GM21717 (cell line): ENCODE measurements at regions not wholly inside any gene's neighbourhood (a gene's known extent, or its start where the extent isn't known, plus 50 kb on each side); places are given as distances from the start of the nearest gene placed in this dataset.
A peak's percentile ranks its signal among the peaks of the same experiment; 100 is the strongest.

Experiments
- ATAC-seq: cut with Tn5 transposase; IDR thresholded peaks from one replicate; pipeline ENCODE4 v1.9.1; 2021; ENCODE audit warnings: mild to moderate bottlenecking, moderate library complexity; ENCODE audit not compliant: unreplicated experiment

GRCh38 chr17:72421128-72422092 lies 300.6 kb downstream of the SOX9 start:
- peak; percentile 60 for ATAC-seq

DNA sequence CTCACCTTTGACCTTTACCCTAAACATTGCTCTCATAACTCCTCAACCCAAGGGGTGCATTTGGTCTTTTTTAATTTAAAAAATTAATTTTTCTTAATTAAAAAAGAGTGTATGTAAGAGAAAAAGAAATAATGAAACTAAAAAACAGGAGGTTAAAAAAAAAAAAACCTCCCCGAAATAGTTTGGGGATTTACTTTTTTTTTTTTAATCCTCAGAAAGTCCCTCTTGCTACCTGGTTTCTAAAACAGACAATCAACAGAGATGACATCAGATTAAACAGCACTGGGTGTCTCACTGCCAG lies 301.3 kb downstream of the SOX9 start:
- ATAC-seq: no peak

DNA sequence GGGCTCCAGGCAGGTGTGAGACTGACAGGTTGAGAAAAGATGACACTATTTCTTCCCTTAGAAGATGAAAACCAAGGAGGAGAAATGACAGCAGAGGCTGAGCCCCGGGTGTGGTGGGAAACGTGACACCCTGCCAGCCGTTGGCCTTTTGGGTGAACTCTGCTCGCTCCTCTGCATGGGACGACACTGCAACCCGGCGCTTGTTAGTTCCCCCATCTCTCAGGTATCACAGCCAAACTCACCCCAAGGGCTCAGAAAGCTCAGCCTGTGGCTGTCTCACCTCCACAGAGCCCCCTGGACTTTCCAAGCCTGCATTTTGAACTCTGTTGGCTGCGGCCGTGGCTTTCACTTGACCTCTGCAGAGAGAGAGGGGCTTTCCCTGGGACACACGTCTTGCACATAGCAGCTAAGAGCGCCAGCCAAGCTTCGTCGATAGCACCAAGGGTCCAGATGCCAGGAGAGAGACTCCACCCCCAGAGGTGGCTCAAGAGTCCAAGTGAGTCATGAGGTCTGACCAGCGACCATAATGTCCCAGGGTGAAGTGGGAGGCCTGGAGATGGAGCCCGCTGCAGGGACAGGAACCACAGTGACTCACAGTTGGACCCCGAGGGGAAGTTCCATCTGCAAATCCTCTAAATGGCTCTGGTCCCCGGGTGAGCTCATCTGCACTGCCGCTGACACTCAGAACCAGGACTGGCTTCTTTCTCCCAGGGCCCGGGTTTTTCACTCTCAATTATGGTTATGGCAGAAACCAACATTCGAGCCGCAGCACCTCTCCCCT lies 301.9 kb downstream of the SOX9 start:
- ATAC-seq: peak; percentile 40

- ATAC-seq: no peak
Observed at GRCh38 chr17:72423286-72423589, 302.4 kb downstream of the SOX9 start.

DNA sequence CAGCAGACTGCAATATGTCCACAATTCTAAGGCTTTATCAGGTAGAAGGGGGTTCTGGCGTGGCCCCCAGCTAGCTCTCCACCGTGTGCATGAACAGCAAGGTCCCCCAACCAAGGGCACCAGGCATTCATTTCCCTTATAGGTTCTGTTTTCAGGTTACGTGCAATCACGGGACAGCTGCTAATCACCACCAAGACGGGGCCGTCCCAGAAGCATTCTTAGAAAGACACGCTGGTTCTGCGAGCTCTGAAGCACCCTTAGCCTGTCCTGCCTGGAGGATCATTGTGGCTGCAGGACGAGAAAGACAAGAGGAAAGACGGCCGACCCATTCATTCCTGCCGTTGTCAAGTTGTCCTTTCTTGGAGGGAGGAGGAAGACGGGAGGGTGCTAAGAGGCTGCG lies 302.9 kb downstream of the SOX9 start:
- ATAC-seq: no peak

DNA sequence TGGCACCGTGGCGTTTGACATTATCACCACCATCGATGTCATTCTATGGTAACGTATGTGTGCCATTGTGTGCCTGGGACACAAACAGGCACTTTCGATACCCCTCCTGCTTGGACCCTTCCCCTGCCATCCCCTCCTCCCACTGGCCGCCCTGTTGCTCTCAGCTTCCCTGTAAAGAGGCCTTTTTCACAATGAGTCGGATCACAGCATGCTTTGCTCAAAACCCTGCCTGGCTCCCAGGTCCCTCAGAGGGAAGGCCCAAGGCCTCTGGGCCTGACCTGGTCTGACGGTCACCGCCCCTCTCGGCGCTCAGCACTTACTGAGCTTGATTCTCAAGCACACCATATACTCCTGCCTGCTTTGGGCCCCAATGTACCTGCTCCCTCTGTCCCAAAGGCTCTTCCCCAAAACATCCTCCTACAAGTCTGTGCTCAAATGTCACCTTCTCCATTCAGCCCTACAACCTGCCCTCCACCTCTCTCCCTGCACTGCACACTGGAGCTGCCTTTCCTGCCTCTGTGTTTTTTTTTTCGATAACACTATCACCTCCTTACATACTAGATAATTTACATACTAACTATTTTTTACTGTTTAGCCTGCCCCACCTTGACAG lies 303.8 kb downstream of the SOX9 start:
- ATAC-seq: no peak

DNA sequence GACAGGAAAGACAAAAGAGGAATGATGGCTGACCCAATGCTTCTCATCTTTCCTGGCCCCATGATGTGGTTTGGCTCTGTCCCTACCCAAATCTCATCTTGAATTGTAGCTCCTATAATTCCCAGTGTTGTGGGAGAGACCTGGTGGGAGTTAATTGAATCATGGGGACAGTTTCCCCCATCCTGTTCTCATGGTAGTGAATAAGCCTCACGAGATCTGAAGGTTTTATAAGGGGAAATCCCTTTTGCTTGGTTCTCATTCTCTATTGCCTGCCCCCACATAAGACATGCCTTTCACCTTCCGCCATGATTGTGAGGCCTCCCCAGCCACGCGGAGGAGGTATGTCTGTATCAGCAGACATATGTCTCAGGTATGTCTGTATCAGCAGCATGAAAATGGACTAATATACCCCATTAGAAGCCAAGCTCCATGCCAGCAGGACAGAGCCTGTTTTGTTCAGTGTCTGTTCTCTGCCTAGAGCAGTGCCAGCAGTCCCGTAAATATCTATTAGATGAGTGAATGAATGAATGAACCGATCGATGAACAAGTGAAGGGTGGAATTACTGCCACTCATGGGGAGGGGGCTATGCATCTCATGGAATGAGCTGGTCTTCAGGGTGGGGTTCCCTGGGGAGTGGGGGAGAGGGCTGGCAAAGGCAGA lies 304.4 kb downstream of the SOX9 start:
- ATAC-seq: no peak

GRCh38 chr17:72425794-72426168 lies 305.0 kb downstream of the SOX9 start:
- no peak for ATAC-seq

- no peak for ATAC-seq
Observed at GRCh38 chr17:72426321-72426720, 305.5 kb downstream of the SOX9 start.

DNA sequence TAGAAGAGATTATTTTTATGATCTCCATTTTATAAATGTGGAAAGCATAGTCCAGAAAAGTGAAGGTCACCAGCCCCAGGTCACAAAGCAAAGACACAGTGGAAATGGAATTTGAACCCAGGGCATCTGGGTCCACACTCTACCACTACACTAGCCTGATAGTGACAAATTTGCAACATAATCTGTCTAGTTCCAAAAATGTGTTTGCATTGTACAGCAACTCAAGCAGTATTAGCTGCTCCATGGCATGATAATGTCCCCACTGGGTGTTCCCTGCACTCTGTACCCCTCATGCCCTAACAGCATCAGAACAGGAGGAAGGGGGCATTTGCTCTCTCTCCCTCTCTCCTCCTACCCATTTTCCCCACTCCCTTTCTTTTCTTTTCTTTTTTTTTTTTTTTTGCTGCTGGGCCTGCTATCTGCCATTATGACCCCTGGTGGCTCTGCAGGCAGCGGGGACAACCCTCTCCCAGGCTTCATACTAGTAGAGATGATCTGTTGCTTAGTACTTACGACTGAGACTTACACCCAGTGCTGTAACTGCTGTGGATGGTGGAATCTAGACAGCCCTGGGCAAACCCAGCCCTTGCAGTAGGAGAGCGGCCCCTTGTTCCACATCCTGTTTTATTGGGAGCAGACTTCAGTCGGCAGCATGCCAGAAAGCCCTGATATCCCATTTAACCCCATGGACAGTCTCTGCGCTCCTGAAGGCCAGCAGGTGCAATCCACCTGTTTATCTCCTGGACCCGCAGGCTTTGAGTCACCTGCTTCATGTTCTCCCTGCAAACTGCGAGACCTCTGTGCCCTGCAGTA lies 306.3 kb downstream of the SOX9 start:
- no peak for ATAC-seq

- ATAC-seq: no peak
Observed at GRCh38 chr17:72427761-72428109, 306.9 kb downstream of the SOX9 start.

DNA sequence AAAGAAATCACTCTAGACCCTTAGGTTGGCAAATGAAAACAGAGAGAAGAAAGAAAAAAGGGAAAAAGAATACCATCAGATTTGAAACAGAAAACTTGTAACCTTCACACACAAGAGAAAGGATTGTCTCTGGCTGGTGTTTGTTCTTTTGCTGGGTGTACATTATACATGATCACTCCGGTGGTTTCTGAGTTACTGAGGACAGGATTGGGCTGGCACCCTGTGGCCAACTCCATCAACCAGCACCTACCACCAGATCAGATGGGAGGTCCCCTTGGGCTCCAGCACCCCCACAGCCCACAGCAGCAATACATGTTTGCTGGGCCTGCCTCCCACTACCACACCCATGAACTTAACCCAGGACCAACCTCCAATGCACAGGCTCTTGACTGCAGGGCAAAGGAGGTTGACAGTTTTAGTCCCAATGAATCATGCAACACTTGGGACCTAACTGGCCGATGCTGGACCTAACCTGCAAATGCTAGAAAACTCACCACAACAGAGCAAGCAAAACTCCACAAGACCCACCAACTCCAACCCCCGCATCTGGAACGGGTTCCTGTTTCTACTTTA lies 308.3 kb downstream of the SOX9 start:
- ATAC-seq: no peak

DNA sequence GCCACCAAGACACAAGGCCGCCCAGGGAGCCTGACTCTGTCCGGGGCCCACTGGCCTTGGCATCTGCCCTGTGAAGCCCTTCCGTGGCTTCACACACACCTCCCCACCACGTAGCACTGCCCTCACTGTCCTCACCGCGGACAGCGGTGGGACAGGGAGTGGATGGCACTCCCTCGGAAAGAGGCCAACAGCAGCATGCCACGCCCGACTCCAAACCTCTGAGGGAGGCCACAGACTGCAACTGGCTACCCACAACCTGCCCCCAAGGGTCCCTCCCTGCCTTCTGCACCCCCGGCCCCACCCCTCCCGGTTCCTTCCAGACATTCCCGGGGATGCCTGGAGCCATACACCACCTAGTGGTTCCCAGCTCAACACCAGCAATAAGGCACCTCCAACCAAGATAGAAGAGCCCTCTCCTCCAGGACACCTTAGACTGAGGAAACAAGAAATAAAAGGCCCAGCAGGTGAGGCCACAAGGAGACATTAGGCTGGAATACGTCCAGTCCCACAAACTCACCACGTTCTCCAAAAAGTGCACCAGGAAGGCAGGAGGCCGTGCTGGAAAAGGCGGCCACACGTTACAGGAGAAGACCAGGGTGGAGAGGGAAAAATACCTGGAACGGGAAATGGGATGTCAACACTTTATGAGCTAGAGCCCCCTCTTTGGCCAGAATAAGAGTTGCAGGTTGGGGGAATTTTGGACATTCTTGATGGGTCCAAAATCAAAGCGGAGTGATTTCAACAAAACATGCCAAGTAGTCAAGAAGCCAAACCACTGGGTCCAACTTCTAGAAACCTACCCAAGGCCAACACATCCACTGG lies 310.0 kb downstream of the SOX9 start:
- no peak for ATAC-seq

- no peak for ATAC-seq
Observed at GRCh38 chr17:72432143-72432621, 311.4 kb downstream of the SOX9 start.

- ATAC-seq: no peak
Observed at GRCh38 chr17:72432881-72433280, 312.1 kb downstream of the SOX9 start.

DNA sequence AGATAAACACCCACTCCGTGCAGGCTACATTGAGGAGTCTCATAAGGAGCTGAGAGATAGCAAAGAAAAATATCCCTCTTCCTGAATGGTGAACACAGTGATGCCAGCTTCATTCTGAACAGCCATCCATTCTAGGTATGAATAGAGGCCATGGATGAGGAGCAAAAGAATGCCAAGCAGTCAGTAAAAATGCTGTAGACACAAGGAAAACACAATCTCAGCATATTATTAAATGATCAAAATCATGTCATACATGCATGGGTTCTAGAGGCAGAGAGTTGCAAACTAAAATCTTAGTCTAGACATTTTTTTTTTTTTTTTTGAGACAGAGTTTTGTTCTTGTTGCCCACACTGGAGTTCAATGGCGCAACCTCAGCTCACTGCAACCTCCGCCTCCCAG lies 313.0 kb downstream of the SOX9 start:
- ATAC-seq: no peak

DNA sequence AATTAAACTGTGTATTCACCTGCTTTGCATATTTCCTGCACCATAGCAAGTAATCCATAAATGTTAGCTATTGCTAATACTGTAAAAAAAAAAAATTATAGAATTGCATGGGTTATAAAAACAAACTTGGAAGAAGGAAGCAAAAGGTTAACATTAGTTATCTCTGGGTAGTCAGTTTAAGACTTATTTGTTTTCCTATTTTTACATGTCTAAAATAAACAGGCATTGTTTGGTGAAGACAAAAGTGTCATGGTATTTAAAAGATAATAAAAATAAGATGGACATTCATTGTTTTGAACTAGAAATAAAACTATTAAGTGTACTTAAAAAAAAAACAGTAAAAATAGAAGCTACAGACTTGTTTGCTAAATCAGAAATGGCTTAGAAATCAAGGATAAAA lies 313.8 kb downstream of the SOX9 start:
- ATAC-seq: no peak

- no peak for ATAC-seq
Observed at GRCh38 chr17:72434991-72435618, 314.3 kb downstream of the SOX9 start.

- ATAC-seq: no peak
Observed at GRCh38 chr17:72438783-72439182, 318.0 kb downstream of the SOX9 start.
